Caco-2 (cell line): ENCODE measurements at regions not wholly inside any gene's neighbourhood (a gene's known extent, or its start where the extent isn't known, plus 50 kb on each side); places are given as distances from the start of the nearest gene placed in this dataset.

Experiments
- BruUV-seq: library from RNA; stranded (reverse); fragments of 400-500 nt; replicated peaks from 2 replicates; lab custom pipeline; 2021; lab: Mats Ljungman, UMichigan
- CTCF ChIA-PET: fragments of 300-600 bp; sonication (Branson Sonifier 250); formaldehyde crosslinking; loops from one replicate; lab custom pipeline; 2022; ENCODE audit warnings: antibody characterized with exemption; lab: Charles Lee
- POLR2A ChIA-PET: fragments of 300-600 bp; sonication (Branson Sonifier 250); formaldehyde crosslinking; loops from one replicate; lab custom pipeline; 2022; ENCODE audit warnings: antibody characterized with exemption; lab: Charles Lee
- DNase-seq, 2 experiments: peaks; one replicate each; pipeline versions ENCODE4 v3.0.0 to v3.0.0-alpha.2; 2020 to 2022
- H3K27me3 ChIP-seq: replicated peaks from 2 replicates; pipeline ENCODE4 v1.6.0; 2011; ENCODE audit warnings: low read length; ENCODE audit not compliant: control insufficient read depth, insufficient read depth
- H3K36me3 ChIP-seq: 2 replicates; pipeline ENCODE4 v1.5.1; 2011; ENCODE audit warnings: low read length; ENCODE audit not compliant: control insufficient read depth, insufficient read depth
- H3K4me1 ChIP-seq: fragments of 250-450 bp; sonication (Bioruptor Pico); 2 replicates; pipeline ENCODE4 v1.5.1; 2020; ENCODE audit warnings: mild to moderate bottlenecking
- H3K4me3 ChIP-seq: 2 replicates; pipeline ENCODE4 v1.5.1; 2011; ENCODE audit warnings: low read depth, mild to moderate bottlenecking, control low read depth, low read length
- H3K9me3 ChIP-seq: fragments of 250-450 bp; sonication (Bioruptor Pico); 2 replicates; pipeline ENCODE4 v1.5.1; 2020; ENCODE audit warnings: mild to moderate bottlenecking, moderate library complexity
- H3K27ac Mint-ChIP-seq: one replicate; pipeline ENCODE4 v1.8.0; 2022; ENCODE audit warnings: mixed read lengths; ENCODE audit not compliant: unreplicated experiment
- H3K27me3 Mint-ChIP-seq: one replicate; pipeline ENCODE4 v1.8.0; 2022; ENCODE audit warnings: mixed read lengths; ENCODE audit not compliant: insufficient read depth, unreplicated experiment
- H3K36me3 Mint-ChIP-seq: one replicate; pipeline ENCODE4 v1.8.0; 2022; ENCODE audit warnings: mild to moderate bottlenecking, mixed read lengths; ENCODE audit not compliant: insufficient read depth, unreplicated experiment
- H3K4me1 Mint-ChIP-seq: one replicate; pipeline ENCODE4 v1.8.0; 2022; ENCODE audit warnings: low read depth, mixed read lengths; ENCODE audit not compliant: unreplicated experiment
- H3K4me3 Mint-ChIP-seq: one replicate; pipeline ENCODE4 v1.8.0; 2022; ENCODE audit warnings: mild to moderate bottlenecking, moderate library complexity, mixed read lengths; ENCODE audit not compliant: unreplicated experiment
- H3K9me3 Mint-ChIP-seq: one replicate; pipeline ENCODE4 v1.8.0; 2022; ENCODE audit warnings: mixed read lengths; ENCODE audit not compliant: unreplicated experiment
- intact Hi-C: fragments of 100-400 bp; cut with micrococcal nuclease; formaldehyde crosslinking; loops from one replicate; pipeline ENCODE4 v1.10.0; 2022; ENCODE audit not compliant: unreplicated experiment
- TF ChIP-seq, protein P1 (sequence below), 2 experiments: fragments of 200-600 bp in 1 of 2; IDR thresholded peaks; 1 replicate in 1 of 2; 2 replicates in 1 of 2; pipeline versions ENCODE4 v1.5.1 to v1.8.0; 2011 to 2022; ENCODE audit warnings: antibody characterized with exemption in 1 of 2, control low read depth in 1 of 2, inconsistent platforms in 1 of 2, low read depth in 1 of 2, low read length in 1 of 2, mild to moderate bottlenecking in 1 of 2, moderate library complexity in 1 of 2; ENCODE audit not compliant: insufficient read depth in 1 of 2, severe bottlenecking in 1 of 2, unreplicated experiment in 1 of 2

DNA sequence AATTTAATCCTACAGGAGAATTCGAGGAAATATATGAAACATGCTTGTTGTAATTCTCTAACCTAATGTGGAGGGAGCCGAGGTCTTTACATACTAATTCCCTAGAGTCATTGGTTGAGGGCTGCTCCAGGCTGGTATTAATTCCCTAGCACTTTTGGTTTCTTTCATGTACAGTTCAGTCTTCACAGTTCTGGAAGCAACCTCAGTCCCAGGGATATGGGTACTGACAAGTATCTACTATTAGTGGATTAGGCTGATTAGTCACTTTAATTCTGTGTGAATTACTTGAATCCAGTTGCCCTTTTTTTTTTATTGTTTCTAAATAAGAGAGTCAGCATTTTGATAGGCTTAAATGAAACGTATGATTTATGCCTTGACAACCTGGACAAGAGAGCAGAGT is 172.3 kb upstream of the HTR2A start:
- CTCF ChIA-PET: no interaction called here

DNA sequence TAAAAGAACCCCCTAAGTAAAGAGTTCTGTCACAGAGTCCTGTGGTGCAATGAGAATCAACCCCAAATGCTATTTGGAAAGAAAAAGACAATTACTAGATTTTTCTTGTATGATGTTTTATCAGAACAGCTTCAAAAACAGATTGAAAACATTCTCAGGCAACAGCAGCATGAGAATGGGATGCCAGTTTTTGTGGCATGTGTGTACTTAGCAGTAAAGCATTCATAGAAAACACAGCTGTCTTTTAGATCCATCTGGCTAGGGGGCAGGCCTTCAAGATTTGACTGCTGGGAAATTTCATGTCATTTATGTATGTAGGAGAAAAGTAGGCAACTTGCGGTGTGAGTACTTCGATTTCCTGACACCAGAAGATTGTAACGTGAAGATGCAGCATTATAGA is 170.5 kb upstream of the HTR2A start:
- Mint-ChIP-seq H3K36me3 (no peaks in the 10 kb centered on the region), H3K27ac (no peak overlapping the region), H3K4me3 (no peak overlapping the region), H3K27me3 (peaks cover 25% of the 10 kb centered on the region), H3K9me3 (no peaks in the 10 kb centered on the region), H3K4me1 (no peaks in the 10 kb centered on the region)
- intact Hi-C loops: no loop called here
- Histone ChIP-seq H3K4me1 (no peaks in the 10 kb centered on the region), H3K36me3 (no peaks in the 10 kb centered on the region), H3K27me3 (no peaks in the 10 kb centered on the region), H3K9me3 (no peaks in the 10 kb centered on the region; the same call in 1 of the 2 replicates), H3K4me3 (no peak overlapping the region)
- ChIA-PET CTCF (no interaction called here), POLR2A (no interaction called here)
- BruUV-seq: no TSS peak
- no peak for DNase-seq
- TF ChIP-seq, protein P1, sequence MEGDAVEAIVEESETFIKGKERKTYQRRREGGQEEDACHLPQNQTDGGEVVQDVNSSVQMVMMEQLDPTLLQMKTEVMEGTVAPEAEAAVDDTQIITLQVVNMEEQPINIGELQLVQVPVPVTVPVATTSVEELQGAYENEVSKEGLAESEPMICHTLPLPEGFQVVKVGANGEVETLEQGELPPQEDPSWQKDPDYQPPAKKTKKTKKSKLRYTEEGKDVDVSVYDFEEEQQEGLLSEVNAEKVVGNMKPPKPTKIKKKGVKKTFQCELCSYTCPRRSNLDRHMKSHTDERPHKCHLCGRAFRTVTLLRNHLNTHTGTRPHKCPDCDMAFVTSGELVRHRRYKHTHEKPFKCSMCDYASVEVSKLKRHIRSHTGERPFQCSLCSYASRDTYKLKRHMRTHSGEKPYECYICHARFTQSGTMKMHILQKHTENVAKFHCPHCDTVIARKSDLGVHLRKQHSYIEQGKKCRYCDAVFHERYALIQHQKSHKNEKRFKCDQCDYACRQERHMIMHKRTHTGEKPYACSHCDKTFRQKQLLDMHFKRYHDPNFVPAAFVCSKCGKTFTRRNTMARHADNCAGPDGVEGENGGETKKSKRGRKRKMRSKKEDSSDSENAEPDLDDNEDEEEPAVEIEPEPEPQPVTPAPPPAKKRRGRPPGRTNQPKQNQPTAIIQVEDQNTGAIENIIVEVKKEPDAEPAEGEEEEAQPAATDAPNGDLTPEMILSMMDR (IDR thresholded peaks at IDR 0.05; ENCODE audit: insufficient read depth in 1 of 2, low read depth in 1 of 2, low read length in 1 of 2, severe bottlenecking in 1 of 2, unreplicated experiment in 1 of 2): no peak

More for the DNA sequence above, 172.3 kb upstream of the HTR2A start:
- Mint-ChIP-seq H3K27me3 (peaks cover 23% of the 10 kb centered on the region), H3K4me1 (no peaks in the 10 kb centered on the region), H3K9me3 (no peaks in the 10 kb centered on the region), H3K4me3 (no peak overlapping the region), H3K27ac (no peak overlapping the region), H3K36me3 (no peaks in the 10 kb centered on the region)
- no peak for DNase-seq
- Histone ChIP-seq H3K36me3 (no peaks in the 10 kb centered on the region), H3K9me3 (no peaks in the 10 kb centered on the region), H3K27me3 (no peaks in the 10 kb centered on the region), H3K4me1 (no peaks in the 10 kb centered on the region), H3K4me3 (no peak overlapping the region)
- no TSS peak for BruUV-seq
- TF ChIP-seq, protein P1 (IDR thresholded peaks at IDR 0.05; ENCODE audit: insufficient read depth in 1 of 2, low read depth in 1 of 2, low read length in 1 of 2, severe bottlenecking in 1 of 2, unreplicated experiment in 1 of 2): no peak
- intact Hi-C loops: no loop called here
- POLR2A ChIA-PET: no interaction called here

DNA sequence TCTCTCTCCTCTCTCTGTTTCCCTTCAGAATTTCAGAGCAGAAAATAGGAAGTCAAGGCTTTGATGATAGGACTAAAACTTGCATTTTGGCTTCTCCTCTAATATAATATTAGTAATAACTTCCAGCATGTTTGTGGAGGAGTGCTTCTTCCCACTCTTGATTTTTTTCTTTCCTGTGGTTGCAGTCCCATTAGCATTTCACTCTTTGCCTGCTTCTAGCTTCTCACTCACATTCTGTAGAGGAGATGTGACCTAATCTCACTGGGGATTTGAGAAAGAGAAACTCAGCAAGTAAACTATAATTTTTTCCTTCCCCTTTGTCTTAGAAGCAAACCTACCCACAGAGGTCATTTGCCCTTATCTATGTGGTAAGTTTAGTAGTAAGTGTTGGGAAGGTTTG is 169.4 kb upstream of the HTR2A start:
- peaks cover 20% of the 10 kb centered on the region for H3K27me3 Mint-ChIP-seq
- POLR2A ChIA-PET: no interaction called here
- no peaks in the 10 kb centered on the region for H3K36me3 ChIP-seq
- no peaks in the 10 kb centered on the region for H3K4me1 ChIP-seq
- no peak for DNase-seq
- CTCF ChIA-PET: no interaction called here
- BruUV-seq: no TSS peak
- H3K27me3 ChIP-seq: no peaks in the 10 kb centered on the region
- H3K9me3 ChIP-seq: no peaks in the 10 kb centered on the region; the same call in 1 of the 2 replicates
- H3K4me1 Mint-ChIP-seq: no peaks in the 10 kb centered on the region
- intact Hi-C loops: no loop called here
- H3K27ac Mint-ChIP-seq: no peak overlapping the region
- H3K4me3 ChIP-seq: no peak overlapping the region
- H3K9me3 Mint-ChIP-seq: no peaks in the 10 kb centered on the region
- no peak overlapping the region for H3K4me3 Mint-ChIP-seq
- no peaks in the 10 kb centered on the region for H3K36me3 Mint-ChIP-seq
- TF ChIP-seq, protein P1 (IDR thresholded peaks at IDR 0.05; ENCODE audit: insufficient read depth in 1 of 2, low read depth in 1 of 2, low read length in 1 of 2, severe bottlenecking in 1 of 2, unreplicated experiment in 1 of 2): no peak
